Liver (tissue), 8 donors: ENCODE measurements at regions not wholly inside any gene's neighbourhood (a gene's known extent, or its start where the extent isn't known, plus 50 kb on each side); places are given as distances from the start of the nearest gene placed in this dataset.

ENCODE experiments used
- DNase-seq: peaks from one replicate; pipeline ENCODE4 v3.0.0-alpha.2; 2017; ENCODE audit warnings: low spot score
- H3K27ac ChIP-seq, 2 donors: one replicate each; pipeline ENCODE4 v1.7.0; 2013; ENCODE audit warnings: inconsistent platforms in 2 of 2, low read length in 2 of 2, control low read depth in 1 of 2, low read depth in 1 of 2, mild to moderate bottlenecking in 1 of 2
- H3K27me3 ChIP-seq, 4 donors: one replicate each; pipeline versions ENCODE4 v1.6.1 to v1.7.0; 2013; ENCODE audit warnings: low read length in 3 of 4, inconsistent platforms in 1 of 4, mild to moderate bottlenecking in 1 of 4, moderate library complexity in 1 of 4; ENCODE audit not compliant: control insufficient read depth in 4 of 4, insufficient read depth in 4 of 4
- H3K36me3 ChIP-seq, 4 donors: one replicate each; pipeline versions ENCODE4 v1.6.1 to v1.7.0; 2013; ENCODE audit warnings: low read length in 3 of 4, mild to moderate bottlenecking in 3 of 4, low read depth in 1 of 4, moderate library complexity in 1 of 4; ENCODE audit not compliant: control insufficient read depth in 4 of 4, insufficient read depth in 3 of 4
- H3K4me1 ChIP-seq, 4 donors: one replicate each; pipeline versions ENCODE4 v1.6.1 to v1.7.0; 2013; ENCODE audit warnings: low read length in 3 of 4, mild to moderate bottlenecking in 3 of 4, moderate library complexity in 1 of 4; ENCODE audit not compliant: control insufficient read depth in 4 of 4, insufficient read depth in 4 of 4
- H3K4me3 ChIP-seq, 3 donors: one replicate each; pipeline versions ENCODE4 v1.6.1 to v1.7.0; 2013; ENCODE audit warnings: low read length in 3 of 3, control low read depth in 1 of 3, low read depth in 1 of 3, mild to moderate bottlenecking in 1 of 3
- H3K9ac ChIP-seq, 2 donors: one replicate each; pipeline ENCODE4 v1.7.0; 2013; ENCODE audit warnings: low read length in 2 of 2, mild to moderate bottlenecking in 2 of 2, moderate library complexity in 2 of 2, control low read depth in 1 of 2, low read depth in 1 of 2
- H3K9me3 ChIP-seq, 4 donors: one replicate each; pipeline versions ENCODE4 v1.6.1 to v1.7.0; 2013; ENCODE audit warnings: low read length in 3 of 4; ENCODE audit not compliant: control insufficient read depth in 4 of 4
- EGR1 ChIP-seq, 2 donors: IDR thresholded peaks; 2 replicates each; pipeline ENCODE4 v1.6.1; 2016 to 2018; ENCODE audit warnings: antibody characterized with exemption in 2 of 2, low read depth in 2 of 2
- FOXA2 ChIP-seq: IDR thresholded peaks from 2 replicates; pipeline ENCODE4 v1.6.1; 2016; ENCODE audit warnings: antibody characterized with exemption
- GABPA ChIP-seq, 2 donors: IDR thresholded peaks in 1 of 2; conservative IDR thresholded peaks in 1 of 2; 2 replicates each; pipeline ENCODE4 v1.6.1; 2016; ENCODE audit warnings: antibody characterized with exemption in 2 of 2, mild to moderate bottlenecking in 1 of 2, moderate library complexity in 1 of 2
- HNF4G ChIP-seq: IDR thresholded peaks from 2 replicates; pipeline ENCODE4 v1.6.1; 2016; ENCODE audit warnings: antibody characterized with exemption
- JUND ChIP-seq, 2 donors: IDR thresholded peaks; 2 replicates each; pipeline ENCODE4 v1.6.1; 2016; ENCODE audit warnings: antibody characterized with exemption in 2 of 2
- SP1 ChIP-seq: IDR thresholded peaks from 2 replicates; pipeline ENCODE4 v1.6.1; 2018; ENCODE audit warnings: antibody characterized with exemption, mild to moderate bottlenecking
- TAF1 ChIP-seq: conservative IDR thresholded peaks from 2 replicates; pipeline ENCODE4 v1.6.1; 2016; ENCODE audit warnings: antibody characterized with exemption, mild to moderate bottlenecking
- YY1 ChIP-seq: IDR thresholded peaks from 2 replicates; pipeline ENCODE4 v1.6.1; 2016; ENCODE audit warnings: antibody characterized with exemption, mild to moderate bottlenecking
- WGBS: extraction: QIAGEN DNeasy Blood & Tissue Kit; methylation state at CpG from one replicate; pipeline ENCODE4 v1.1.7; 2013; 5-methylcytosine and 5-hydroxymethylcytosine counted together
- TF ChIP-seq, protein P1 (sequence below): IDR thresholded peaks from 2 replicates; pipeline ENCODE4 v1.6.1; 2016; ENCODE audit warnings: antibody characterized with exemption, mild to moderate bottlenecking
- TF ChIP-seq, protein P2 (sequence below): fragments of 150-350 bp; IDR thresholded peaks from 2 replicates; pipeline ENCODE4 v1.5.1; 2017; ENCODE audit warnings: improper control_type of control experiment, low read depth, low read length; ENCODE audit not compliant: missing input control
- TF ChIP-seq, protein P3 (sequence below): IDR thresholded peaks from 2 replicates; pipeline ENCODE4 v1.6.1; 2016; ENCODE audit warnings: antibody characterized with exemption
- donor health status: healthy.
- donor health status: healthy.
- donor health status: healthy.
- donor health status: healthy.
- donor health status: healthy.

- H3K27ac ChIP-seq, result no peak overlapping the region
- no peaks in the 10 kb centered on the region for H3K4me1 ChIP-seq
- H3K9me3 ChIP-seq, result no peaks in the 10 kb centered on the region
- H3K27me3 ChIP-seq, result no peaks in the 10 kb centered on the region
- 52% methylated on average over 5 of the region's 5 CpGs for WGBS
- DNase-seq, result no peak
- TF ChIP-seq HNF4G (no peak), SP1 (no peak), FOXA2 (no peak)
- TF ChIP-seq, protein P1, sequence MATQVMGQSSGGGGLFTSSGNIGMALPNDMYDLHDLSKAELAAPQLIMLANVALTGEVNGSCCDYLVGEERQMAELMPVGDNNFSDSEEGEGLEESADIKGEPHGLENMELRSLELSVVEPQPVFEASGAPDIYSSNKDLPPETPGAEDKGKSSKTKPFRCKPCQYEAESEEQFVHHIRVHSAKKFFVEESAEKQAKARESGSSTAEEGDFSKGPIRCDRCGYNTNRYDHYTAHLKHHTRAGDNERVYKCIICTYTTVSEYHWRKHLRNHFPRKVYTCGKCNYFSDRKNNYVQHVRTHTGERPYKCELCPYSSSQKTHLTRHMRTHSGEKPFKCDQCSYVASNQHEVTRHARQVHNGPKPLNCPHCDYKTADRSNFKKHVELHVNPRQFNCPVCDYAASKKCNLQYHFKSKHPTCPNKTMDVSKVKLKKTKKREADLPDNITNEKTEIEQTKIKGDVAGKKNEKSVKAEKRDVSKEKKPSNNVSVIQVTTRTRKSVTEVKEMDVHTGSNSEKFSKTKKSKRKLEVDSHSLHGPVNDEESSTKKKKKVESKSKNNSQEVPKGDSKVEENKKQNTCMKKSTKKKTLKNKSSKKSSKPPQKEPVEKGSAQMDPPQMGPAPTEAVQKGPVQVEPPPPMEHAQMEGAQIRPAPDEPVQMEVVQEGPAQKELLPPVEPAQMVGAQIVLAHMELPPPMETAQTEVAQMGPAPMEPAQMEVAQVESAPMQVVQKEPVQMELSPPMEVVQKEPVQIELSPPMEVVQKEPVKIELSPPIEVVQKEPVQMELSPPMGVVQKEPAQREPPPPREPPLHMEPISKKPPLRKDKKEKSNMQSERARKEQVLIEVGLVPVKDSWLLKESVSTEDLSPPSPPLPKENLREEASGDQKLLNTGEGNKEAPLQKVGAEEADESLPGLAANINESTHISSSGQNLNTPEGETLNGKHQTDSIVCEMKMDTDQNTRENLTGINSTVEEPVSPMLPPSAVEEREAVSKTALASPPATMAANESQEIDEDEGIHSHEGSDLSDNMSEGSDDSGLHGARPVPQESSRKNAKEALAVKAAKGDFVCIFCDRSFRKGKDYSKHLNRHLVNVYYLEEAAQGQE, result no peak
- H3K36me3 ChIP-seq, result no peaks in the 10 kb centered on the region
- H3K9ac ChIP-seq, result no peak overlapping the region
- H3K4me3 ChIP-seq, result no peak overlapping the region
Measured at GRCh38 chr6:50276771-50277261, 227.1 kb upstream of the DEFB112 start.

- H3K9ac ChIP-seq, result no peak overlapping the region
- no peaks in the 10 kb centered on the region for H3K4me1 ChIP-seq
- H3K27me3 ChIP-seq, result no peaks in the 10 kb centered on the region
- no peaks in the 10 kb centered on the region for H3K9me3 ChIP-seq
- no peak overlapping the region for H3K27ac ChIP-seq
- H3K36me3 ChIP-seq, result no peaks in the 10 kb centered on the region
- H3K4me3 ChIP-seq, result no peak overlapping the region
- TF ChIP-seq, protein P1, result no peak
- TF ChIP-seq YY1 (no peak), EGR1 (IDR thresholded peaks at IDR 0.05; ENCODE audit: low read depth in 2 of 2) (no peak), TAF1 (no peak), GABPA (IDR thresholded peaks at IDR 0.05 in 1 of 2, conservative IDR thresholded peaks at IDR 0.05 in 1 of 2) (no peak), JUND (IDR thresholded peaks at IDR 0.05) (no peak)
- TF ChIP-seq, protein P2, sequence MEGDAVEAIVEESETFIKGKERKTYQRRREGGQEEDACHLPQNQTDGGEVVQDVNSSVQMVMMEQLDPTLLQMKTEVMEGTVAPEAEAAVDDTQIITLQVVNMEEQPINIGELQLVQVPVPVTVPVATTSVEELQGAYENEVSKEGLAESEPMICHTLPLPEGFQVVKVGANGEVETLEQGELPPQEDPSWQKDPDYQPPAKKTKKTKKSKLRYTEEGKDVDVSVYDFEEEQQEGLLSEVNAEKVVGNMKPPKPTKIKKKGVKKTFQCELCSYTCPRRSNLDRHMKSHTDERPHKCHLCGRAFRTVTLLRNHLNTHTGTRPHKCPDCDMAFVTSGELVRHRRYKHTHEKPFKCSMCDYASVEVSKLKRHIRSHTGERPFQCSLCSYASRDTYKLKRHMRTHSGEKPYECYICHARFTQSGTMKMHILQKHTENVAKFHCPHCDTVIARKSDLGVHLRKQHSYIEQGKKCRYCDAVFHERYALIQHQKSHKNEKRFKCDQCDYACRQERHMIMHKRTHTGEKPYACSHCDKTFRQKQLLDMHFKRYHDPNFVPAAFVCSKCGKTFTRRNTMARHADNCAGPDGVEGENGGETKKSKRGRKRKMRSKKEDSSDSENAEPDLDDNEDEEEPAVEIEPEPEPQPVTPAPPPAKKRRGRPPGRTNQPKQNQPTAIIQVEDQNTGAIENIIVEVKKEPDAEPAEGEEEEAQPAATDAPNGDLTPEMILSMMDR, result no peak
- TF ChIP-seq, protein P3, sequence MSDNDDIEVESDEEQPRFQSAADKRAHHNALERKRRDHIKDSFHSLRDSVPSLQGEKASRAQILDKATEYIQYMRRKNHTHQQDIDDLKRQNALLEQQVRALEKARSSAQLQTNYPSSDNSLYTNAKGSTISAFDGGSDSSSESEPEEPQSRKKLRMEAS, result no peak
- no peak for DNase-seq
- WGBS, result 55% methylated on average over 2 of the region's 2 CpGs
Measured at GRCh38 chr6:50277774-50278173, 228.0 kb upstream of the DEFB112 start.
